22Rv1 (cell line): ENCODE measurements at regions not wholly inside any gene's neighbourhood (a gene's known extent, or its start where the extent isn't known, plus 50 kb on each side); places are given as distances from the start of the nearest gene placed in this dataset.

Source experiments
- H3K27ac ChIP-seq: fragments of 450-650 bp; 2 replicates; pipeline ENCODE4 v1.5.1; 2017
- CTCF ChIP-seq: fragments of 450-650 bp; IDR thresholded peaks from 2 replicates; pipeline ENCODE4 v1.5.1; 2017; ENCODE audit warnings: mild to moderate bottlenecking
- ZFX ChIP-seq: fragments of 450-650 bp; IDR thresholded peaks from 2 replicates; pipeline ENCODE4 v1.6.1; 2017; ENCODE audit warnings: antibody characterized with exemption, borderline replicate concordance

- H3K27ac ChIP-seq: no peak overlapping the region
- TF ChIP-seq CTCF (no peak), ZFX (no peak)
These were observed 584.1 kb downstream of the INSC start for GRCh38 chr11:15698855-15699254.

- TF ChIP-seq CTCF (no peak), ZFX (no peak)
- H3K27ac ChIP-seq: no peak overlapping the region
These were observed 585.3 kb downstream of the INSC start for GRCh38 chr11:15699978-15700377.

GRCh38 chr11:15700456-15700855, 585.7 kb downstream of the INSC start:
- TF ChIP-seq ZFX: no peak
- H3K27ac ChIP-seq: no peak overlapping the region

GRCh38 chr11:15704064-15704463, 589.3 kb downstream of the INSC start:
- H3K27ac ChIP-seq: no peak overlapping the region
- TF ChIP-seq ZFX (no peak), CTCF (no peak)

GRCh38 chr11:15704556-15704955, 589.8 kb downstream of the INSC start:
- no peak overlapping the region for H3K27ac ChIP-seq
- no peak for TF ChIP-seq CTCF
- no peak for TF ChIP-seq ZFX

GRCh38 chr11:15705891-15706290, 591.2 kb downstream of the INSC start:
- TF ChIP-seq CTCF (no peak), ZFX (no peak)
- no peak overlapping the region for H3K27ac ChIP-seq

GRCh38 chr11:15707194-15707593, 592.5 kb downstream of the INSC start:
- TF ChIP-seq ZFX (no peak), CTCF (no peak)
- H3K27ac ChIP-seq: no peak overlapping the region

- H3K27ac ChIP-seq: no peak overlapping the region
- TF ChIP-seq ZFX: no peak
- peak; percentile 23; the same call in 1 of the 2 replicates for TF ChIP-seq CTCF
These were observed 593.2 kb downstream of the INSC start for GRCh38 chr11:15707971-15708370.
